NB4 (cell line): ENCODE measurements at regions not wholly inside any gene's neighbourhood (a gene's known extent, or its start where the extent isn't known, plus 50 kb on each side); places are given as distances from the start of the nearest gene placed in this dataset.

Source experiments
- POLR2A ChIP-seq: IDR thresholded peaks from 2 replicates; pipeline ENCODE4 v1.6.1; 2011; ENCODE audit warnings: mild to moderate bottlenecking; ENCODE audit not compliant: insufficient read length; ENCODE audit errors: extremely low read depth
- TF ChIP-seq, protein P1 (sequence below): IDR thresholded peaks from one replicate; pipeline ENCODE4 v1.5.1; 2012; ENCODE audit warnings: low read depth, low read length

DNA sequence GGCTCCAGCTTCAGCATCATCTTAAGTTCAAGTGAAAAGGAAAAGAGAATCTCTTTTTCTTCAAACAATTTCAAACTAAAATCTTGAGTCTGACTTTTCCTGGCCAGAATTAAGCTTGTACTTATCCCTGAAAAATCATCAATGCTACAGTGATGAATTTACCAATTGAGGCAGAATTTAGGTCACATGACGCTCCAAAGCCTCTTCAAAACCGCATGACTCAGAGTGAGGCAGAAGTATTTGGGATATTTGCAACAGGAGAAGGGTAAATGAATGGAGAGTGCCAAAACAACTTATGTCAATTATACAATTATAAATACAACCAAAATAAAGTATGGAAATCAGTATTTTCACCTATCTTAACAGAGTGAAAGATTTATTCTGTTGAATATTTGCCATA is 515.5 kb downstream of the COL12A1 start:
- TF ChIP-seq, protein P1, sequence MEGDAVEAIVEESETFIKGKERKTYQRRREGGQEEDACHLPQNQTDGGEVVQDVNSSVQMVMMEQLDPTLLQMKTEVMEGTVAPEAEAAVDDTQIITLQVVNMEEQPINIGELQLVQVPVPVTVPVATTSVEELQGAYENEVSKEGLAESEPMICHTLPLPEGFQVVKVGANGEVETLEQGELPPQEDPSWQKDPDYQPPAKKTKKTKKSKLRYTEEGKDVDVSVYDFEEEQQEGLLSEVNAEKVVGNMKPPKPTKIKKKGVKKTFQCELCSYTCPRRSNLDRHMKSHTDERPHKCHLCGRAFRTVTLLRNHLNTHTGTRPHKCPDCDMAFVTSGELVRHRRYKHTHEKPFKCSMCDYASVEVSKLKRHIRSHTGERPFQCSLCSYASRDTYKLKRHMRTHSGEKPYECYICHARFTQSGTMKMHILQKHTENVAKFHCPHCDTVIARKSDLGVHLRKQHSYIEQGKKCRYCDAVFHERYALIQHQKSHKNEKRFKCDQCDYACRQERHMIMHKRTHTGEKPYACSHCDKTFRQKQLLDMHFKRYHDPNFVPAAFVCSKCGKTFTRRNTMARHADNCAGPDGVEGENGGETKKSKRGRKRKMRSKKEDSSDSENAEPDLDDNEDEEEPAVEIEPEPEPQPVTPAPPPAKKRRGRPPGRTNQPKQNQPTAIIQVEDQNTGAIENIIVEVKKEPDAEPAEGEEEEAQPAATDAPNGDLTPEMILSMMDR: no peak
- no peak for TF ChIP-seq POLR2A
